ENCODE measurements at regions not wholly inside any gene's neighbourhood (a gene's known extent, or its start where the extent isn't known, plus 50 kb on each side); places are given as distances from the start of the nearest gene placed in this dataset.
"Not testable (repeated sequence)": the region's sequence is repeated elsewhere in the genome, so short reads cannot be mapped to it uniquely, and the experiment has no call there.

- H2BK5ac ChIP-seq (ENCODE audit: low read depth, low read length, poor library complexity); H4K12ac ChIP-seq (ENCODE audit: low read depth, low read length); H3K23ac ChIP-seq (ENCODE audit: low read length); H2BK120ac ChIP-seq (ENCODE audit: insufficient read depth, low read length, poor library complexity); H3K27ac ChIP-seq (ENCODE audit: low read depth, low read length); H3K4me3 ChIP-seq (ENCODE audit: low read depth, low read length); H2AK5ac ChIP-seq (ENCODE audit: low read length); H3K79me2 ChIP-seq (ENCODE audit: control insufficient read depth, insufficient read depth, low read length, poor library complexity); H3K4ac ChIP-seq (ENCODE audit: low read depth, low read length); H3K36me3 ChIP-seq (ENCODE audit: control insufficient read depth in 1 of 2, insufficient read depth in 2 of 2, low read length in 2 of 2); H3K9me3 ChIP-seq (ENCODE audit: insufficient read depth, low read depth, low read length); H3K9ac ChIP-seq (ENCODE audit: low read length); H4K91ac ChIP-seq (ENCODE audit: low read depth, low read length); H3K4me2 ChIP-seq (ENCODE audit: low read length); H3K4me1 ChIP-seq (ENCODE audit: control insufficient read depth in 1 of 2, insufficient read depth in 2 of 2, low read length in 2 of 2); H2AFZ ChIP-seq (ENCODE audit: insufficient read depth, low read length, poor library complexity); H3K14ac ChIP-seq (ENCODE audit: low read length); H3K18ac ChIP-seq (ENCODE audit: low read length); H3K27me3 ChIP-seq (ENCODE audit: insufficient read depth, low read length); H3K79me1 ChIP-seq (ENCODE audit: low read length); H2BK12ac ChIP-seq (ENCODE audit: low read length); H4K8ac ChIP-seq (ENCODE audit: low read depth, low read length): not testable (repeated sequence)
- peak in 1 of 2 donors; percentile 45 for DNase-seq
- no CpG with 5 or more reads among the region's 7 CpGs for WGBS (ENCODE audit: extremely low coverage, insufficient coverage, insufficient read length)
Measured at GRCh38 chr13:28570356-28570755, 75.4 kb upstream of the FLT1 start.

DNA sequence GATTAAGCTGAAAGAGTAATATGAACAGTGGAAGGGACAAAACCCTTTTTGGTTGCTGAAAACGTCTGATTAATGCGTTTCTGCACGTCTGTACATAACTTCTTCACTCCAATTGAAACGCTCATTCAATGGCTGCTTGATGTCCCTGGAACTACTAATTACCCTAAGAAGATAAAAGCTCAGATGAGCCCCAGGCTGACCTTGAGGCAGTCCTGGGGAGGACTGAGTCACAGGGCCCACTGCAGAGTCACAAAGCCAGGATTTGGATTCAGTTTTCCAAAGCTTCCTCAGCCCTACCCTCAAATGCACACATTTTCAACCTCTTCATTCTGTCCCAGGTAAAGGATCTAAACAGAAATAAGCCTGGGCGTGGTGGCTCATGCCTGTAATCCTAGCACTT, 75.0 kb upstream of the FLT1 start:
- Histone ChIP-seq H4K8ac (ENCODE audit: low read depth, low read length) (no peak overlapping the region), H3K14ac (ENCODE audit: low read length) (no peak overlapping the region), H3K4ac (ENCODE audit: low read depth, low read length) (no peak overlapping the region), H3K9ac (ENCODE audit: low read length) (no peak overlapping the region), H4K12ac (ENCODE audit: low read depth, low read length) (no peak overlapping the region), H3K4me1 (ENCODE audit: control insufficient read depth in 1 of 2, insufficient read depth in 2 of 2, low read length in 2 of 2) (peaks cover 1 to 3% of the 10 kb centered on the region in 2 experiments), H2BK120ac (ENCODE audit: insufficient read depth, low read length, poor library complexity) (no peak overlapping the region), H2BK12ac (ENCODE audit: low read length) (no peak overlapping the region), H2AK5ac (ENCODE audit: low read length) (no peak overlapping the region), H3K18ac (ENCODE audit: low read length) (no peak overlapping the region), H3K27me3 (ENCODE audit: insufficient read depth, low read length) (no peaks in the 10 kb centered on the region), H3K79me1 (ENCODE audit: low read length) (no peaks in the 10 kb centered on the region), H2AFZ (ENCODE audit: insufficient read depth, low read length, poor library complexity) (no peak overlapping the region), H4K91ac (ENCODE audit: low read depth, low read length) (no peak overlapping the region), H3K79me2 (ENCODE audit: control insufficient read depth, insufficient read depth, low read length, poor library complexity) (no peaks in the 10 kb centered on the region), H3K9me3 (ENCODE audit: insufficient read depth, low read depth, low read length) (peaks cover 2% of the 10 kb centered on the region), H3K27ac (ENCODE audit: low read depth, low read length) (no peak overlapping the region), H3K36me3 (ENCODE audit: control insufficient read depth in 1 of 2, insufficient read depth in 2 of 2, low read length in 2 of 2) (no peaks in the 10 kb centered on the region), H2BK5ac (ENCODE audit: low read depth, low read length, poor library complexity) (no peak overlapping the region), H3K23ac (ENCODE audit: low read length) (no peak overlapping the region), H3K4me2 (ENCODE audit: low read length) (no peak overlapping the region), H3K4me3 (ENCODE audit: low read depth, low read length) (no peak overlapping the region)
- no CpG with 5 or more reads among the region's 5 CpGs for WGBS (ENCODE audit: extremely low coverage, insufficient coverage, insufficient read length)
- DNase-seq, result peak; percentile 84 to 92

DNA sequence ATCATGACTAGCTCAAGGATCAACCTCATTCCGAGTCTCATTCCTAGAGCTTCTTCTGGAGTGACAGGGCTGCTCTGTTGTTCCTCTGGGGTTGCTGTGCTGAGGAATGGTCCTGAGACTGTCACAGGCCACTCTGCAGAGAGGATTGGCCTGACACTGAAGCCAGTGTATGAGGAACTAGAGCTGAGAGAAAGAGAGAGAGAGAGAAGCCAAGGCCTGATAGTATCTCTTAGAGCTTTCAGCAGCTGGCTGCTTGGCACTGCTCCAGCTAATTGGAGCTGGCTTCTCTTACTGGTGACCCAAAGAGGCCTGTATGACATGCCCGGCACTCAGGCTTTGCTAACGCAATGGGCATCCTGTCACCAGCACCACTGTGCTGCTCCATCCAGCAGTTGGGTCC, 73.4 kb upstream of the FLT1 start:
- no peak overlapping the region for H2BK12ac ChIP-seq (ENCODE audit: low read length)
- H3K4ac ChIP-seq (ENCODE audit: low read depth, low read length), result no peak overlapping the region
- no peak overlapping the region for H3K23ac ChIP-seq (ENCODE audit: low read length)
- H3K4me2 ChIP-seq (ENCODE audit: low read length), result no peak overlapping the region
- H2AFZ ChIP-seq (ENCODE audit: insufficient read depth, low read length, poor library complexity), result no peak overlapping the region
- no peak overlapping the region for H2BK120ac ChIP-seq (ENCODE audit: insufficient read depth, low read length, poor library complexity)
- H3K14ac ChIP-seq (ENCODE audit: low read length), result no peak overlapping the region
- H4K8ac ChIP-seq (ENCODE audit: low read depth, low read length), result no peak overlapping the region
- no peaks in the 10 kb centered on the region for H3K79me1 ChIP-seq (ENCODE audit: low read length)
- H3K4me3 ChIP-seq (ENCODE audit: low read depth, low read length), result no peak overlapping the region
- H2BK5ac ChIP-seq (ENCODE audit: low read depth, low read length, poor library complexity), result no peak overlapping the region
- no peak overlapping the region for H3K9ac ChIP-seq (ENCODE audit: low read length)
- H3K79me2 ChIP-seq (ENCODE audit: control insufficient read depth, insufficient read depth, low read length, poor library complexity), result no peaks in the 10 kb centered on the region
- no peak overlapping the region for H2AK5ac ChIP-seq (ENCODE audit: low read length)
- H3K36me3 ChIP-seq (ENCODE audit: control insufficient read depth in 1 of 2, insufficient read depth in 2 of 2, low read length in 2 of 2), result no peaks in the 10 kb centered on the region
- no peak overlapping the region for H3K27ac ChIP-seq (ENCODE audit: low read depth, low read length)
- H3K27me3 ChIP-seq (ENCODE audit: insufficient read depth, low read length), result no peaks in the 10 kb centered on the region
- H4K91ac ChIP-seq (ENCODE audit: low read depth, low read length), result no peak overlapping the region
- H3K9me3 ChIP-seq (ENCODE audit: insufficient read depth, low read depth, low read length), result peaks cover 2% of the 10 kb centered on the region
- no CpG with 5 or more reads among the region's 3 CpGs for WGBS (ENCODE audit: extremely low coverage, insufficient coverage, insufficient read length)
- peaks cover 14 to 16% of the 10 kb centered on the region in 2 experiments for H3K4me1 ChIP-seq (ENCODE audit: control insufficient read depth in 1 of 2, insufficient read depth in 2 of 2, low read length in 2 of 2)
- no peak overlapping the region for H3K18ac ChIP-seq (ENCODE audit: low read length)
- H4K12ac ChIP-seq (ENCODE audit: low read depth, low read length), result no peak overlapping the region
- DNase-seq, result peak; percentile 58 to 82

DNA sequence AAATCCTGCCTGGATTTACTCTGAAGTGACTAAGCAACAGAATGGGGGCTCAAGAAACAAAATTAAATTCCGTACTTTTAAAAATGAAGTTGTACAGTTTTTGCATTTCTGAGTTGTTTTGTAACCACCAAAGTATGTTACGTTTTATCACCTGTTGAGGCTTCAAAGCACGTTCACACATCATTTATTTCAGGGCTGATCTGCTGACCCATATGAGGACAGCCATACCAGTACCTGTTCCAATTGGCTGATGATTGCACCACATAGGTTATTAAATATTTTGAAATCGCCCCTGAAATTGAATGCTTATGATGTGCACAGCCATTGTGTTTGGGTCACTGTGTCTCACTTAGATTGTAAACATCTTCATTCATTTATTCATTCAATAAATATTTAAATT, 72.0 kb upstream of the FLT1 start:
- H3K14ac ChIP-seq (ENCODE audit: low read length), result no peak overlapping the region
- no peak overlapping the region for H3K23ac ChIP-seq (ENCODE audit: low read length)
- peaks cover 2% of the 10 kb centered on the region for H3K9me3 ChIP-seq (ENCODE audit: insufficient read depth, low read depth, low read length)
- no peak overlapping the region for H4K12ac ChIP-seq (ENCODE audit: low read depth, low read length)
- no peak overlapping the region for H4K8ac ChIP-seq (ENCODE audit: low read depth, low read length)
- H3K79me1 ChIP-seq (ENCODE audit: low read length), result no peaks in the 10 kb centered on the region
- no peak overlapping the region for H3K27ac ChIP-seq (ENCODE audit: low read depth, low read length)
- H3K27me3 ChIP-seq (ENCODE audit: insufficient read depth, low read length), result no peaks in the 10 kb centered on the region
- H4K91ac ChIP-seq (ENCODE audit: low read depth, low read length), result no peak overlapping the region
- no peak overlapping the region for H2BK12ac ChIP-seq (ENCODE audit: low read length)
- no peak overlapping the region for H3K18ac ChIP-seq (ENCODE audit: low read length)
- no peaks in the 10 kb centered on the region for H3K79me2 ChIP-seq (ENCODE audit: control insufficient read depth, insufficient read depth, low read length, poor library complexity)
- no peak overlapping the region for H3K4me3 ChIP-seq (ENCODE audit: low read depth, low read length)
- WGBS (ENCODE audit: extremely low coverage, insufficient coverage, insufficient read length), result no CpG with 5 or more reads among the region's 4 CpGs
- H2AFZ ChIP-seq (ENCODE audit: insufficient read depth, low read length, poor library complexity), result no peak overlapping the region
- no peak overlapping the region for H3K9ac ChIP-seq (ENCODE audit: low read length)
- DNase-seq, result peak; percentile 57 to 93
- no peak overlapping the region for H3K4ac ChIP-seq (ENCODE audit: low read depth, low read length)
- H3K4me2 ChIP-seq (ENCODE audit: low read length), result no peak overlapping the region
- H3K4me1 ChIP-seq (ENCODE audit: control insufficient read depth in 1 of 2, insufficient read depth in 2 of 2, low read length in 2 of 2), result peaks cover 14 to 16% of the 10 kb centered on the region in 2 experiments
- no peak overlapping the region for H2AK5ac ChIP-seq (ENCODE audit: low read length)
- no peaks in the 10 kb centered on the region for H3K36me3 ChIP-seq (ENCODE audit: control insufficient read depth in 1 of 2, insufficient read depth in 2 of 2, low read length in 2 of 2)
- H2BK5ac ChIP-seq (ENCODE audit: low read depth, low read length, poor library complexity), result no peak overlapping the region
- no peak overlapping the region for H2BK120ac ChIP-seq (ENCODE audit: insufficient read depth, low read length, poor library complexity)

Measured in trophoblast cell (in vitro differentiated cells and primary cell).